HG03060 (cell line): ENCODE measurements at regions not wholly inside any gene's neighbourhood (a gene's known extent, or its start where the extent isn't known, plus 50 kb on each side); places are given as distances from the start of the nearest gene placed in this dataset.
A peak's percentile ranks its signal among the peaks of the same experiment; 100 is the strongest.

Experiments used
- ATAC-seq: cut with Tn5 transposase; IDR thresholded peaks from one replicate; pipeline ENCODE4 v1.9.1; 2021; ENCODE audit warnings: low read depth, moderate number of reproducible peaks; ENCODE audit not compliant: unreplicated experiment

- no peak for ATAC-seq
These were observed 240.4 kb downstream of the SNAPC1 start for GRCh38 chr14:62002642-62003041.

- ATAC-seq: no peak
These were observed 241.5 kb downstream of the SNAPC1 start for GRCh38 chr14:62003701-62004100.

GRCh38 chr14:62006116-62006731 is 244.0 kb downstream of the SNAPC1 start:
- ATAC-seq: no peak

- no peak for ATAC-seq
These were observed 253.0 kb downstream of the SNAPC1 start for GRCh38 chr14:62015243-62015642.

GRCh38 chr14:62015945-62016344 is 253.7 kb downstream of the SNAPC1 start:
- no peak for ATAC-seq

GRCh38 chr14:62017651-62018230 is 255.5 kb downstream of the SNAPC1 start:
- no peak for ATAC-seq

GRCh38 chr14:62018606-62019005 is 256.4 kb downstream of the SNAPC1 start:
- ATAC-seq: no peak

GRCh38 chr14:62027958-62028357 is 265.7 kb downstream of the SNAPC1 start:
- ATAC-seq: no peak

- ATAC-seq: peak; percentile 71
These were observed 267.3 kb downstream of the SNAPC1 start for GRCh38 chr14:62029569-62029924.

- no peak for ATAC-seq
These were observed 268.2 kb downstream of the SNAPC1 start for GRCh38 chr14:62030387-62030786.

GRCh38 chr14:62031504-62031903 is 269.3 kb downstream of the SNAPC1 start:
- ATAC-seq: no peak

- peak; percentile 79 for ATAC-seq
These were observed 291.0 kb downstream of the SNAPC1 start for GRCh38 chr14:62053188-62053587.

- ATAC-seq: no peak
These were observed 294.6 kb downstream of the SNAPC1 start for GRCh38 chr14:62056789-62057188.

GRCh38 chr14:62062645-62063044 is 300.4 kb downstream of the SNAPC1 start:
- no peak for ATAC-seq

- no peak for ATAC-seq
These were observed 302.6 kb downstream of the SNAPC1 start for GRCh38 chr14:62064751-62065323.

- ATAC-seq: no peak
These were observed 304.1 kb downstream of the SNAPC1 start for GRCh38 chr14:62066304-62066703.

GRCh38 chr14:62071039-62071438 is 308.8 kb downstream of the SNAPC1 start:
- ATAC-seq: no peak

GRCh38 chr14:62076368-62076767 is 314.1 kb downstream of the SNAPC1 start:
- ATAC-seq: no peak

- no peak for ATAC-seq
These were observed 314.8 kb downstream of the SNAPC1 start for GRCh38 chr14:62076825-62077605.

GRCh38 chr14:62077676-62078261 is 315.5 kb downstream of the SNAPC1 start:
- ATAC-seq: no peak

- no peak for ATAC-seq
These were observed 316.8 kb downstream of the SNAPC1 start for GRCh38 chr14:62079038-62079437.
